Effector CD8-positive, alpha-beta T cell (primary cell): ENCODE measurements at regions not wholly inside any gene's neighbourhood (a gene's known extent, or its start where the extent isn't known, plus 50 kb on each side); places are given as distances from the start of the nearest gene placed in this dataset.
"Not testable (repeated sequence)": the region's sequence is repeated elsewhere in the genome, so short reads cannot be mapped to it uniquely, and the experiment has no call there.

Experiments used
- DNase-seq: peaks from one replicate; lab custom pipeline; 2025; lab: John Stamatoyannopoulos, UW

DNA sequence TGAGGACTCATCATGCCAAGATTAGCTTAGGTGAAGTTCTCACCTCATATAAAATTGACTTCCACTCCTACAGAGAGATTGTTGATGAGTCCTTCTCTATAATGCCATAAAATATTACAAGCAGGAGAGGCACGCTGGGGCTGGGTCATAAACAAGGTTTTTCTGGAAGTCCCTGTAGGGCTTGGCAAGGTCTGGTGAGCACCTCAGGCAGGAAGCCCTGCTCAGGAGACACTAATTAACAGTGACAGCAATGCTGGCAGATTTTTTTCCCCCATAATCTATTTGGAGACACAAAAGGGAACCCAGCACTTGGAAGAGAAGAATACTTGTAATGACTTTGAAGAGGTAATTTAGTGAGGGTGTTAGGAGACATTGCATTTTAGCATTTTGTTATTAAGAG lies 118.7 kb downstream of the DIRAS2 start:
- no peak for DNase-seq

DNA sequence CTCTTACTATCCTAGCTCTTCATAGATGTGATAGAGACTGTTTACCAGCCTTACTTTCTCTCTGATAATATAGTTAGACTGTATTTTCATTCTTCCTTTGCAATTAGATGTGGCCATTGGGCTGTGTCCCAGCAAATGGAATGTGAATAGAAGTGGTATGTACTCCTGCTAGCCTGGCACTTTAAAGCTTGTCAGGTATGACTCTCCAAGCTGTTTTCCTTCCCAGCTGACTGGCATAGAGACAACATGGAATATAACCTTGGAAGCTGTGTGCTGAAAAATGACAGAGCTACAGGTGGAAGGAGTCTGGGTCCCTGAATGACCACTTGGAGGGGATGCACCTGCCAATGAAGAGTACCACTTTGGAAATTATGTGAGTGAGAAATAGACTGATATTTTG lies 116.2 kb downstream of the DIRAS2 start:
- DNase-seq = no peak

- not testable (repeated sequence) for DNase-seq
Measured at GRCh38 chr9:90536094-90536493, 106.5 kb downstream of the DIRAS2 start.

DNA sequence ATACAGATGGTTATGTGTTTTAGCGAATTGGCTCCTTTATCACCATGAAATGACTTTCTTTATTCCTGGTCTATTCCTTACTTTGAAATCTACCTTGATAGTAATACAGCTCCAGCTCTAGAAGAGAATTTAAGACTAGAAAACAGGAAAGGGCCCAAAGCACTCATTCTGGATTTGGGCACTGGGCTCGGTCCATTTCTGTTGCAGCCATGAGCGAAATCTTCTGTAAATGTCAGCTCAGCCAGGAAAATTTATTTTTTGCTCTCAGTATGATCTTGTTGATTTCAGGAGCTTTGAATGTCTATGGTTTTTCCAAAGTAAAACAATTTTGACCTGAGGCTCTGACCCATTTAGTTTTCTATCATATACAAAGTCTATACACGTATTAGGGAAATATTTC lies 104.1 kb downstream of the DIRAS2 start:
- no peak for DNase-seq

- no peak for DNase-seq
Measured at GRCh38 chr9:90539286-90539685, 103.3 kb downstream of the DIRAS2 start.

- DNase-seq = no peak
Measured at GRCh38 chr9:90540734-90541133, 101.9 kb downstream of the DIRAS2 start.

- no peak for DNase-seq
Measured at GRCh38 chr9:90544488-90544887, 98.1 kb downstream of the DIRAS2 start.

- DNase-seq = no peak
Measured at GRCh38 chr9:90546200-90546599, 96.4 kb downstream of the DIRAS2 start.

DNA sequence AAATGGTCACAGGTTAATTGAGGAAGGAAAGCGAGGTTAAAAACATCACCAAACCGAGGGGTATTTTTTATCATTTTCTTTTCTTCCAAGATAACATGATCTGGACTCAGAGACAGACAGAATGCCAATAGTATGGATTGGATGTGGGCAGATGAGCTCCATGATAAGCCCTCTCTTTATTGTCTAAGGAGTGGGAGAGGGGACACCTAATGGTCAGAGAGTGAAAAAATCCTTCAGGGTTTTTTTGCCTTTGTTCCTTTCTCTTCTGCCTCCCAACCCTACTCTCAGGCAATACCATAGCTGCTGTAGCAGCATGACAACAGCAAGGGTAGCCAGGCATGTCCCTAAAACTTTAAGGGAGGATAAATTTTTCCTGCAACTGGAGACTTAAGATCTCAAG lies 94.7 kb downstream of the DIRAS2 start:
- no peak for DNase-seq

GRCh38 chr9:90552317-90552716 lies 90.3 kb downstream of the DIRAS2 start:
- DNase-seq = no peak

DNA sequence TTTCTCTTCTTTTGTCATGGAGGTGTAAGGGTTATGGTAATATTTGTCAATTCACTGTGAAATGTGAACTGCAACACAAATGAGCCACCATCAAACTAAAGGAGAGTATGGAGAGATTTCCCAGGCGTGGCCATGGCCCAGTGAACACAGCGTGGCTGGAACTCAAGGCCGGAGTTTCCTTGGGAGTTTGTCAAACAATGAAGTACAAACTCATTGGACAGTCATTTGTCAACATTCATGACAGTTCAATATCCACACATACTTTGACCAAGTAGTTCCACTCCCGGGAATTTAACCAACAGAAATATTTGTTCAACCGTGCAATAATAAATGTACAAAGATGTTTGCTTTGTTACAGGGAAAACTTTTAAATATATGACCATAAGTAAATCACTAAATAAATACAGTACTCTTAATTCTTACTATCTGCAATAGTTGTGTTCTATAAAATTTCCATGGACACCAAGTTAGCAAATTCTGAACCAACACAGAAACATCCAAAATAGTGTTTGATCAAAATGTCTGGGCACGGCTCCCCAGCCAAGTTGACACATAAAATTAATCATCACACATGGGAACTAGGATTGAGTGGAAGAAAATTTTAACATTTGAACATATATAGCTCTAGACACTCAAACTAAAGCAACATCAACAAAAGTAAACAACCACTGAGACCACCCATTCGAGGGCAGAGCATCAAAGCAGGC lies 87.1 kb downstream of the DIRAS2 start:
- DNase-seq = no peak

DNA sequence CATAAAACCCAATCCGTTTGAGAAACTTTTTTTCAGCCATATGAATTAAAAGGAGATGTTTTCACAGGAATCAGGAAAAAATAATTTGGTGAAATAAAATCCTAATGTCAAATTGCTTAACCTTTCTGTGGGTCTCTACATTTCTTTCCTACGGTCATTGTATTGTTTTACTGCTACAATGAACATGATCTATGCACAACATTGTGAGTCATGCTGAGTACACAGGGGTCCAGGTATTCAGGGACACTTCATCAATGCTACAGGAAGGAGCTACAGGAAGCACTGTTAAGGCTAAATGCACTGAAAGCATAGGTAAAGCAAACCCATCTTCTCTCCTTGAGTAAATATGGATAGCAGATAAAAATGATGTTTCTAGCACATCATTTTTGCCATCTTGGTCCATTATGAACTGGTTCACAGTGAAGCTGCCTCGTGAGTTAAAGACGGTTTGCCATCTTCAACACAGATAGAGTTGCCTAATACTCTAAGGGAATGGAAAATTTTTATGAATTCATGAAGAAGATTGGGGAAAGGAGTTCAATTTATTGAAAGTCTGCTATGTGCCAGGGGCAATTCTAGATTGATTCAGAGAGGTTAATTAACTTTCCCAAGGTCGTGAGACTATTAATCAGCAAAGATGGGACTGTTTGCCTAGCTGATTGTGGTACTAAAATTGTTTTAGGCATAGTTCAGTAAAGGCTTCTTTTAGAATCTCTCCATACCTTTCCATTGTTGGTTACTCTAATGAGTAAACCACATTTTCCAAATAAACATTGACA lies 85.5 kb downstream of the DIRAS2 start:
- DNase-seq = no peak

DNA sequence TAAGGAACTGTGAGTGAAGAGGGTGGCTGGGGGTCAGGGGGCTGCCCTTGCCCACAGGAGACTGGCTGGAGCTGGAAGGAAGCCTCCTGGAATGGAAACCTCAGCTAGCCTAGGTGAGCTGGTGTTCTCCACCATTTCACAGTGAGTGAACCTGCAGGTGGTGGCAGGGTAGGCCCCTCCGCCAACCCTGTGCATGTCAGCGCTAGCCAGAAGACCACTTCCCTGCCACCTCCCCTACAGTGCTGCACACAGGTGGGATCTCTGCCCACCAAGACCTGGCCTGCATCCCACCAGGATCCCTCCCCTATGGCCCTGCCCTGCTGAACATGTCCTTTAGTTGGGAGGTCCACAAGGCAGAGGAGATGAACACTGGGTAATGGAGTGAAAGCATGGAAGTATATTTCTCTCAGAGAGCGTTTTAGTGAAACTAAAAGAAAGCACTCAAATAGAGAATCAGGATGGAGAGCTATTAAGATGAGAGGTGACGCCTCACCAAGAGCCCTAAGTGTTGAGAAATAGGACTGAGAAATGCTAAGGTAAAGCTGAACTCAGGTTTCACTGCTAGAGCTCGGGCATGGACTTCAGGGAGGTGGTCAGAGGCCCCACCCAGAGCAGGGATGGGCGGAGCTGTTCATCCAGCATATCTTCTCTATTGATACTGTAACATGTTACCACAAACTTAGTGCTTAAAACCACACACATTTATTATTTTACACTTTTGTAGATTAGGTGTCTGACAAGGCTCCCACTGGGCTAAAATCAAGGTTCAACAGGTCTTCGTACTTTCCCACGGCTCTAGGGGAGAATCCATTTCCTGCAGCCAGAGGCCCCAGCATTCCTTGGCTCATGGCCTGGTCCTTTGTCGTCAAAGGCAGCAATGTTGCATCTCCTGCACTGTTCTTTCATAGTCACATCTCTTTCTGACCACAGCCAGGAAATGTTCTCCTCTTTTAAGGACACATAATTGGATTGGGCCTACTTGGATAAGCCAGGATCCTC lies 83.2 kb downstream of the DIRAS2 start:
- no peak for DNase-seq
